22Rv1 (cell line): ENCODE measurements at regions not wholly inside any gene's neighbourhood (a gene's known extent, or its start where the extent isn't known, plus 50 kb on each side); places are given as distances from the start of the nearest gene placed in this dataset.

Experiments
- H3K27ac ChIP-seq: fragments of 450-650 bp; 2 replicates; pipeline ENCODE4 v1.5.1; 2017
- ZFX ChIP-seq: fragments of 450-650 bp; IDR thresholded peaks from 2 replicates; pipeline ENCODE4 v1.6.1; 2017; ENCODE audit warnings: antibody characterized with exemption, borderline replicate concordance
- TF ChIP-seq, protein P1 (sequence below): fragments of 450-650 bp; IDR thresholded peaks from 2 replicates; pipeline ENCODE4 v1.5.1; 2017; ENCODE audit warnings: mild to moderate bottlenecking

DNA sequence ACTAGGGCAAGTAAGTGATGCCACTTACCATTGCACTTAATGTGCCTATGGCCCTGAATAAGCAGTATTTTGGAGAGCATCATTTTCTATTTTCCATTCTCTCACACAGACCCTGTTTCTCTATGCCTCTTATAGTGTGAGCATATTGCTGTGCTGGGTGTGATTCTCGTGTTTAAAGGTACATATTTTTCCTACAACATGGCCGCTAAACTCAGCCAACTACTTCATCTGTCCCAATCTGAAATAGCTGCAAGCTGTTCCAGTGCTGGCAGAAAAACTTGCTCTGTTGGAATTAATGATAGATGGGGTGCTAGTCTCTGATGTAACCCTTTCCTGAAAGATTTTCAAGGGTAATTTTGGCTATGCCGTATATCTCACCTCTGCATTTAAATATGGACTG is 97.5 kb downstream of the ZNF326 start:
- H3K27ac ChIP-seq = no peak overlapping the region
- no peak for TF ChIP-seq ZFX
- TF ChIP-seq, protein P1, sequence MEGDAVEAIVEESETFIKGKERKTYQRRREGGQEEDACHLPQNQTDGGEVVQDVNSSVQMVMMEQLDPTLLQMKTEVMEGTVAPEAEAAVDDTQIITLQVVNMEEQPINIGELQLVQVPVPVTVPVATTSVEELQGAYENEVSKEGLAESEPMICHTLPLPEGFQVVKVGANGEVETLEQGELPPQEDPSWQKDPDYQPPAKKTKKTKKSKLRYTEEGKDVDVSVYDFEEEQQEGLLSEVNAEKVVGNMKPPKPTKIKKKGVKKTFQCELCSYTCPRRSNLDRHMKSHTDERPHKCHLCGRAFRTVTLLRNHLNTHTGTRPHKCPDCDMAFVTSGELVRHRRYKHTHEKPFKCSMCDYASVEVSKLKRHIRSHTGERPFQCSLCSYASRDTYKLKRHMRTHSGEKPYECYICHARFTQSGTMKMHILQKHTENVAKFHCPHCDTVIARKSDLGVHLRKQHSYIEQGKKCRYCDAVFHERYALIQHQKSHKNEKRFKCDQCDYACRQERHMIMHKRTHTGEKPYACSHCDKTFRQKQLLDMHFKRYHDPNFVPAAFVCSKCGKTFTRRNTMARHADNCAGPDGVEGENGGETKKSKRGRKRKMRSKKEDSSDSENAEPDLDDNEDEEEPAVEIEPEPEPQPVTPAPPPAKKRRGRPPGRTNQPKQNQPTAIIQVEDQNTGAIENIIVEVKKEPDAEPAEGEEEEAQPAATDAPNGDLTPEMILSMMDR = no peak
